KMS-11 (cell line): ENCODE measurements at regions not wholly inside any gene's neighbourhood (a gene's known extent, or its start where the extent isn't known, plus 50 kb on each side); places are given as distances from the start of the nearest gene placed in this dataset.

Source experiments
- H2AFZ ChIP-seq: fragments of 200-600 bp; sonication (generic); 2 replicates; pipeline ENCODE4 v1.6.1; 2016; ENCODE audit warnings: antibody characterized with exemption, mixed run types, low read depth
- H3K27ac ChIP-seq: fragments of 200-600 bp; sonication (generic); 2 replicates; pipeline ENCODE4 v1.6.1; 2016; ENCODE audit warnings: mild to moderate bottlenecking, mixed run types
- H3K27me3 ChIP-seq: fragments of 200-600 bp; sonication (generic); 2 replicates; pipeline ENCODE4 v1.6.1; 2017; ENCODE audit warnings: mild to moderate bottlenecking, low read depth, mixed run types, moderate library complexity; ENCODE audit not compliant: insufficient read depth
- H3K36me3 ChIP-seq: fragments of 200-600 bp; sonication (generic); 2 replicates; pipeline ENCODE4 v1.6.1; 2017; ENCODE audit warnings: mild to moderate bottlenecking, mixed run types; ENCODE audit not compliant: insufficient read depth
- H3K4me1 ChIP-seq: fragments of 200-600 bp; sonication (generic); 2 replicates; pipeline ENCODE4 v1.6.1; 2016; ENCODE audit warnings: mild to moderate bottlenecking, low read depth, mixed run types; ENCODE audit not compliant: poor library complexity, severe bottlenecking
- H3K4me2 ChIP-seq: fragments of 200-600 bp; sonication (generic); 2 replicates; pipeline ENCODE4 v1.7.0; 2016; ENCODE audit warnings: mild to moderate bottlenecking, mixed run types
- H3K4me3 ChIP-seq: fragments of 200-600 bp; sonication (generic); IDR thresholded peaks from 2 replicates; pipeline ENCODE4 v1.6.1; 2017; ENCODE audit warnings: low read depth, low read length, mixed read lengths; ENCODE audit not compliant: insufficient read depth
- H3K79me2 ChIP-seq: fragments of 200-600 bp; sonication (generic); 2 replicates; pipeline ENCODE4 v1.6.1; 2016; ENCODE audit warnings: low read depth, mixed run types; ENCODE audit not compliant: insufficient read depth
- H3K9ac ChIP-seq: fragments of 200-600 bp; sonication (generic); 2 replicates; pipeline ENCODE4 v1.6.1; 2016; ENCODE audit warnings: mild to moderate bottlenecking, mixed run types
- H4K20me1 ChIP-seq: fragments of 200-600 bp; sonication (generic); 2 replicates; pipeline ENCODE4 v1.6.1; 2016; ENCODE audit warnings: mild to moderate bottlenecking, mixed run types; ENCODE audit not compliant: insufficient read depth
- TF ChIP-seq, protein P1 (sequence below): fragments of 200-600 bp; sonication (generic); conservative IDR thresholded peaks from 2 replicates; pipeline ENCODE4 v1.6.1; 2017; ENCODE audit warnings: low read depth, mild to moderate bottlenecking, antibody characterized with exemption, low read length, moderate library complexity, mixed read lengths

DNA sequence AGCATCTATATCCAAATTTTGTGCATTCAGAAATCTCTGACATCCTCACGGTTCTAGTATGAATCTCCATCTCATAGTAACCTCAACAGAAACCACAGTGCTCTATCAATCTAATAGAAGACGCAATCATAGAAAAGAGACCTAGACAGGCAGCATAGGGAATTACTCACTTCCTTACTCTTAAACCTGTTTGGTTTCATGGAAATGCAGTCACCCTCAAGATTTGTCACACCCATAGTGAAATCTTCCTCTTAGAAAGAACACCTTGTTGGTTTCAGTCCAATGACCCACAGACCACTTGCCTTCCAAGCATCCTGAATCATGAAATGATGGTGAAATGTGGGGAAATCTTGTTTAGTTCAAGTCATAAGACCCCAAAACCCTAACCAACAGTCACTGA, 166.1 kb upstream of the PRDM1 start:
- Histone ChIP-seq H2AFZ (no peak overlapping the region), H3K27me3 (no peaks in the 10 kb centered on the region), H3K36me3 (no peaks in the 10 kb centered on the region), H3K27ac (no peak overlapping the region), H3K4me1 (no peaks in the 10 kb centered on the region), H3K79me2 (no peaks in the 10 kb centered on the region), H4K20me1 (no peaks in the 10 kb centered on the region), H3K4me2 (no peak overlapping the region), H3K9ac (no peak overlapping the region), H3K4me3 (no peak overlapping the region)
- TF ChIP-seq, protein P1, sequence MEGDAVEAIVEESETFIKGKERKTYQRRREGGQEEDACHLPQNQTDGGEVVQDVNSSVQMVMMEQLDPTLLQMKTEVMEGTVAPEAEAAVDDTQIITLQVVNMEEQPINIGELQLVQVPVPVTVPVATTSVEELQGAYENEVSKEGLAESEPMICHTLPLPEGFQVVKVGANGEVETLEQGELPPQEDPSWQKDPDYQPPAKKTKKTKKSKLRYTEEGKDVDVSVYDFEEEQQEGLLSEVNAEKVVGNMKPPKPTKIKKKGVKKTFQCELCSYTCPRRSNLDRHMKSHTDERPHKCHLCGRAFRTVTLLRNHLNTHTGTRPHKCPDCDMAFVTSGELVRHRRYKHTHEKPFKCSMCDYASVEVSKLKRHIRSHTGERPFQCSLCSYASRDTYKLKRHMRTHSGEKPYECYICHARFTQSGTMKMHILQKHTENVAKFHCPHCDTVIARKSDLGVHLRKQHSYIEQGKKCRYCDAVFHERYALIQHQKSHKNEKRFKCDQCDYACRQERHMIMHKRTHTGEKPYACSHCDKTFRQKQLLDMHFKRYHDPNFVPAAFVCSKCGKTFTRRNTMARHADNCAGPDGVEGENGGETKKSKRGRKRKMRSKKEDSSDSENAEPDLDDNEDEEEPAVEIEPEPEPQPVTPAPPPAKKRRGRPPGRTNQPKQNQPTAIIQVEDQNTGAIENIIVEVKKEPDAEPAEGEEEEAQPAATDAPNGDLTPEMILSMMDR: no peak

DNA sequence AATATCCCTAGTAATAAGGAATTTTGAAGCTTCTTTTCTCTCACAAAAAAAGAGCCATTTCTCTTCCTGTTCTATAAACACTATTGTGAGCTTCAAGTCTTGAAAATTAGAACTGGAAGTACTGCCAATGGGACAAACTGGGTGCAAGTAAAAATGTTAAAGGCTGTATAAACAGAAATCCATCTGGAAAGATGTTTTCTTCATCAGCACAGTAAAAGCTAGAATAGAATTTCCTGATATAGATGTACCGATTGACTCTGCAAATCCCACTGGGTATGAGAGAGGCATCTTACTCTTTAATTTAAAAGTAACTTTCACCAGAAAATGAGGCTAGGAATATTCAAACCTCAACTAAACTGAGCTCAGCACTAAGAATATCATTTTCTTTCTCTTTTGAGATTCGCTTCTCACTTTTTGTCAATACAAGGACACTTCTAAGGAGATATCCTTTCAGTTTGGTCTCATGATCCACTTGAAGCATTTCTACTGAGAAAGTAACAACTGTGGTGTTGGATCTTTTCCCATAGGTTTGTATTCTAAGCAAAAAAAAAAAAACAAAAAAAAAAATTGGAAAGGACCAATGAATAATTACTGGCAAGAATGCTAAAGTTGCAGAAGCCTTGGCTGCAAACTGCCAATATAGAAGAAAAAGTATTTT, 169.0 kb upstream of the PRDM1 start:
- Histone ChIP-seq H3K4me3 (no peak overlapping the region), H3K4me2 (no peak overlapping the region), H3K9ac (no peak overlapping the region), H3K27me3 (no peaks in the 10 kb centered on the region), H3K36me3 (no peaks in the 10 kb centered on the region), H3K4me1 (no peaks in the 10 kb centered on the region), H3K79me2 (no peaks in the 10 kb centered on the region), H2AFZ (no peak overlapping the region), H3K27ac (no peak overlapping the region), H4K20me1 (no peaks in the 10 kb centered on the region)
- TF ChIP-seq, protein P1: no peak

DNA sequence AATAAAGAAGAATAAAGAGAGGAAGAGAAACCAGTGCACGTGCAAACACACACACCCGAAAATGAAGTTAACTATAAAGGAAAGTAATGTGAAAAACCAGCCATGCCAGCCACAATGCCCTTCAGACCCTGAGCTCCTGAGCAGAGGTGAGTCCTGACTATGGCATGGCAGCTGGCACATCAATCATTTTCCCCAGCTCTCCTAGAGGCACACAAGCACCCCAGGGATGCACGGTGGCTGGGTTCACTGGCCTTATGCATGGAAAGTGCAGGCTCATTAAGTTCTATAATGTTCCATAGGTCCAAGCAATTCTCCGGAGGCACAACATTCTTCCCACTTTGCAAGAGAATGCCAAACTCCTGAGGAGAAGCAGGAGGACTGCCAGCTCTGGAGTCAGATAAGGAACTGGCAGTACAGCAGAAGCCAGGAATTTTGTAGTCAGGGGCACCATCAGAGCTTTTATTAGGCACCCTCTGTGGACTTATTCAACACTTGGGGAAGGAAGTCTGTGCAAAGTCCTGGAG, 175.0 kb upstream of the PRDM1 start:
- Histone ChIP-seq H2AFZ (no peak overlapping the region), H3K4me3 (no peak overlapping the region), H3K27ac (no peak overlapping the region), H3K9ac (no peak overlapping the region), H3K79me2 (no peaks in the 10 kb centered on the region), H3K27me3 (no peaks in the 10 kb centered on the region), H3K4me2 (no peak overlapping the region), H4K20me1 (no peaks in the 10 kb centered on the region), H3K4me1 (no peaks in the 10 kb centered on the region), H3K36me3 (no peaks in the 10 kb centered on the region)
- TF ChIP-seq, protein P1: no peak

DNA sequence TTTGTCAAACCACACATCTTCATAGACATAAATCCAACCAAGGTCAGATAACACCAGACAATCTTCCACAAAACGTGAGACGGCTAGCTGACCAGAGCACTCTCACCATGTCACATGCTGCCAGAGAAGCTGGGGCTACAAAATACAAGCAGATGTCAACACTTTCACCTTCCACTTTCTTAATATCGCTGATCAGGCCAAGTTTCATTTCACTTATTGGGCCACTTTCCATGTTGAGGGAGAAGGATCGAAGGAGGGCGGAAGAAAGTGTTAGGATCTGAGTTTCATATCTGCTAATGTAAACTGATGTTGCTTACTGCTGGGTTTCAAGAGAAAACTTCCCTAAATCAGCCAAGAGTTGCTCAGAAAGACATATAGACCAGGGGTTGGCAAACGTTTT, 177.0 kb upstream of the PRDM1 start:
- H3K4me1 ChIP-seq: no peaks in the 10 kb centered on the region
- H3K27ac ChIP-seq: no peak overlapping the region
- H2AFZ ChIP-seq: no peak overlapping the region
- TF ChIP-seq, protein P1: no peak
- no peak overlapping the region for H3K4me3 ChIP-seq
- no peaks in the 10 kb centered on the region for H3K79me2 ChIP-seq
- H3K27me3 ChIP-seq: no peaks in the 10 kb centered on the region
- H3K4me2 ChIP-seq: no peak overlapping the region
- no peaks in the 10 kb centered on the region for H4K20me1 ChIP-seq
- no peak overlapping the region for H3K9ac ChIP-seq
- H3K36me3 ChIP-seq: no peaks in the 10 kb centered on the region
